ENCODE measurements at regions not wholly inside any gene's neighbourhood (a gene's known extent, or its start where the extent isn't known, plus 50 kb on each side); places are given as distances from the start of the nearest gene placed in this dataset.
A peak's percentile ranks its signal among the peaks of the same experiment; 100 is the strongest.

DNA sequence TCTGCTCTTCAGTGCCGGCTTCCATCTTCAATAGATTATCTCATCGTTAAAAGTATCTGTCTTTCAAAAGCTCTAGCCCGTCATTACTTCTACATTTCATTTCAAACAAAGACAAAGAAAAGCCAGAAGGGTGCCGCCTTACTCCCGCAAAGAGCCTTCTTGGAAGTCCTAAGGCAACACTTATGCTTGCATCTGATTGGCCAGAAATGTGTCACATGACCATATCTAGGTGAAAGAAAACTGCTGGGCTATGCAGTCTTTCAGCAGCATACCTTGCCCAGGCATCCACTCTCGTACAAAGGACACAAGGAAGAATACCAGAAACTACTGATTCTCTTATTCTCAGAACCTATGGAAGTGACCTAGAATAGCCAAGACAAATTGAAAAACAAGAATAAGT, 217.1 kb upstream of the SLC35G4 start:
- no peak overlapping the region for H3K4me3 ChIP-seq (ENCODE audit: low read depth, low read length)
- no peak for DNase-seq (ENCODE audit: low read depth)

DNA sequence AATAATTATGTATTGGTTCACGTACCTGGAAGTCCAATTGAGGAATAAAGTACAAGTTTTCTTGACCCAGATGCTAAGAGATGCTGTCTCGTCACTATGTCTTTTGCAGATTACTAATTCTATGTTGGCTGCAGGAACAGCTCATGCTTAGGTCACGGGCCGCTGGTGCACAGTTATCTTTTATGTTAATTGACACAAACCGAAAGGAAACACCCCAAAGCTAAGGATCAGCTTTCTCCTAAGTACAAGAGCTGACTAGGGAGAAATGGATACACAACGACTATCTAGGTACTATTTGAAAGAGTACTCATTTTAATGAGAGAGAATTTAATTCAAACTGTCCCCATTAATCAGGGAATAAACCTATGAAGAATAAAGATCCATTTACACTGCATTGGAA, 217.7 kb upstream of the SLC35G4 start:
- no peak for DNase-seq (ENCODE audit: low read depth)
- TF ChIP-seq, protein P1, sequence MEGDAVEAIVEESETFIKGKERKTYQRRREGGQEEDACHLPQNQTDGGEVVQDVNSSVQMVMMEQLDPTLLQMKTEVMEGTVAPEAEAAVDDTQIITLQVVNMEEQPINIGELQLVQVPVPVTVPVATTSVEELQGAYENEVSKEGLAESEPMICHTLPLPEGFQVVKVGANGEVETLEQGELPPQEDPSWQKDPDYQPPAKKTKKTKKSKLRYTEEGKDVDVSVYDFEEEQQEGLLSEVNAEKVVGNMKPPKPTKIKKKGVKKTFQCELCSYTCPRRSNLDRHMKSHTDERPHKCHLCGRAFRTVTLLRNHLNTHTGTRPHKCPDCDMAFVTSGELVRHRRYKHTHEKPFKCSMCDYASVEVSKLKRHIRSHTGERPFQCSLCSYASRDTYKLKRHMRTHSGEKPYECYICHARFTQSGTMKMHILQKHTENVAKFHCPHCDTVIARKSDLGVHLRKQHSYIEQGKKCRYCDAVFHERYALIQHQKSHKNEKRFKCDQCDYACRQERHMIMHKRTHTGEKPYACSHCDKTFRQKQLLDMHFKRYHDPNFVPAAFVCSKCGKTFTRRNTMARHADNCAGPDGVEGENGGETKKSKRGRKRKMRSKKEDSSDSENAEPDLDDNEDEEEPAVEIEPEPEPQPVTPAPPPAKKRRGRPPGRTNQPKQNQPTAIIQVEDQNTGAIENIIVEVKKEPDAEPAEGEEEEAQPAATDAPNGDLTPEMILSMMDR (IDR thresholded peaks at IDR 0.05; ENCODE audit: insufficient read depth, low read depth, low read length, missing control alignments) = no peak
- H3K4me3 ChIP-seq (ENCODE audit: low read depth, low read length) = no peak overlapping the region

More for the DNA sequence above, 217.1 kb upstream of the SLC35G4 start:
- TF ChIP-seq, protein P1 (IDR thresholded peaks at IDR 0.05; ENCODE audit: insufficient read depth, low read depth, low read length, missing control alignments) = no peak

DNA sequence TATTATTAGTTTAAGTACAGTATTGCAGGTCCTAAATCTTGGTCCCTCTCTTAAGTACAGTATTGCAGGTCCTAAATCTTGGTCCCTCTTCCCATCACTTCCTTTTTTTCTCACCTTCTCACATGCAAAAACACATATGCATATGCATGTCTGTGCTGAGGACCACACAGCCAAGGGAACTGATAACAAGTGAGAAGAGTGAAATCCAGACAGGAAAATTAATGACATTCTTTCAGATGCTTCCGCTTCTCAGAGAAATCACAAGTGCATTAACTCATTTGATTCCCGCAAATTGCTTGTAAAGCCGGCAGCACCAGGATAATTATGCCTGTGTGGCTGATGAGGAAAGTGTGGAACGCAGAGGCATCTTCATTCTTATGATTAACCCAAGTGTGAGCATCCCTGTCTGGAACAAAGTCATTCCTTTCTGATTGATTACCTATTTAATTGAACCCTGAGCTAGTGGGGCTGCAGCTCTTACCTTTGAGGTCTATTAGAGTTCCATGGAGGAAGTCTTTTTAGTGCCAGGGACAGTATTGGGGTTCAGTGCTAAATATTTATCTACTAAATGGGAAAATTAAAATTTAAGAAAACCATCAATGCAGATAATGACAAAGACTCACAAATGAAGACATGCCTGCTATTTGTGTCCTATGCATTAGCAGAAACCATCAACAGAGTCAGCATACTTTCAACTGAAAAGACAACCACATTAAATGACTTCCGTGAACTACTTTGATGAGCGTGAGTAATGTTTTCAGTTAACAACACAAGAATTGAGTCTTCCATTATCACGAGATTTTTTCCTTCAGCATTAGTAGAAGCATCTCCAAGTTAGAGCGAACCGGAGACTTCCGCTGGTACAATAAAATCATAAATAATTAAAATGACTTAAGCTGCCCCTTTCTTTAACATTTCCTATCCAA, 220.4 kb upstream of the SLC35G4 start:
- TF ChIP-seq, protein P1 (IDR thresholded peaks at IDR 0.05; ENCODE audit: insufficient read depth, low read depth, low read length, missing control alignments) = no peak
- no peak for DNase-seq (ENCODE audit: low read depth)

DNA sequence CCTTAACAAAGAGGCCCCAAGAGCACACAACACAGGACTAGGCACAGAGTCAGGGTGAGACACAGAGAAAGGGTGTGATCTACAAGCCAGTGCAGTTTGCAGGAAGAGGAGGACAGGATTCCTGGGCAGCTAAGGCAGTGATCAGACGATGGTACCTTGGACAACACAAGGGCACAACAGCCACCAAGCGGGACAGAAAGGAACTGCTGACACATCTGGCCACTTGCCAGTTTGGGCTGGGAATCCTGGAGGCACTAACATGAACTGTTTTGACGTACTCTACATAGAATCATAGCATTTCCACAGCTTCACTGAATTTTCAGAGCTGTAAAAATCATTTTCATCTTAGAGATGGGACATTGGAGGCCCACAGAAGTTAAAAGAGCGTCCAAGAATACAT, 221.5 kb upstream of the SLC35G4 start:
- H3K4me3 ChIP-seq (ENCODE audit: low read depth, low read length) = no peak overlapping the region
- peak; percentile 73 for DNase-seq (ENCODE audit: low read depth)
- TF ChIP-seq, protein P1 (IDR thresholded peaks at IDR 0.05; ENCODE audit: insufficient read depth, low read depth, low read length, missing control alignments) = peak; percentile 46

More for the DNA sequence above, 220.4 kb upstream of the SLC35G4 start:
- no peak overlapping the region for H3K4me3 ChIP-seq (ENCODE audit: low read depth, low read length)

DNA sequence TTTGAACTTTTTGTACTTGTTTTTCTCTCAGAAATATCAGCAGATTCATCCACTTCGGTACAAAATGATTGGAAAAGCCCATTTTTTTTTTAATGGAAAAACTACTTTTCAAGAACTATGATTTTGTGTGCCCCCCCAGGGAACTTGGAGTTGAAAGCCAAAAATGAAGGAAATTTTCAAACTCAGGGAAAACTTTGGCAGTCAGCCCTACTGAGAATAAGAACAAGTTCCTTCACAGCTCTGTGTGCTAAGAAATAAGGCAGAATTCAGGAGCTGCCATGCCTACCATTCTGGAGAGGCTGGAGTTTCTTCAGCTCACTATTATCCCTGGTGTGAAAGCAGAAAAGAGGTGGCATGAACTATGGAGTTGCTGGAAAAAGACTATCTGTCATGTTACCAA, 226.0 kb upstream of the SLC35G4 start:
- TF ChIP-seq, protein P1 (IDR thresholded peaks at IDR 0.05; ENCODE audit: insufficient read depth, low read depth, low read length, missing control alignments) = no peak
- H3K4me3 ChIP-seq (ENCODE audit: low read depth, low read length) = no peak overlapping the region
- DNase-seq (ENCODE audit: low read depth) = no peak

DNA sequence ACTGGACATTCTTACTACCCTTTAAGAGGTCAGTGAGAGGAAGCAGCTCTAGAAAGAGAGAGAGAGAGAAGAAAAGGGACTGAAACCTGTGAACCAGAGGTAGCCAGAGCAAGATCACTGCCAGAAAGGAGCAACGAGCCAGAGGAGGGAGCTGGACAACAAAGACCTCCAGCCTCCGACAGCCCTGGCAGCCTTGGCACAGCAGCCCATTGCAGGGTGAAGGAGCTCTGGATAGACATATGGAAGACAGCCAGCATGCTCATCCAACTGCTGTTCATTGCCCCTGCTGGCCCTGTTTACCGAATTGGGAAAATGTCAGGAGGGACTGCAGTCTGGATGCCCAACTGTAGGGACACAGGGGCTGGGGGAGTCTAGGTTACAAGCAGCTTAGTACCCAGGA, 228.4 kb upstream of the SLC35G4 start:
- no peak for DNase-seq (ENCODE audit: low read depth)
- no peak overlapping the region for H3K4me3 ChIP-seq (ENCODE audit: low read depth, low read length)

More for the DNA sequence above, 228.4 kb upstream of the SLC35G4 start:
- TF ChIP-seq, protein P1 (IDR thresholded peaks at IDR 0.05; ENCODE audit: insufficient read depth, low read depth, low read length, missing control alignments) = no peak
